H1 (cell line): ENCODE measurements at regions not wholly inside any gene's neighbourhood (a gene's known extent, or its start where the extent isn't known, plus 50 kb on each side); places are given as distances from the start of the nearest gene placed in this dataset.

Experiments
- CBX5 ChIP-seq: fragments of 300-800, 300-1000 bp; sonication (generic); IDR thresholded peaks from 2 replicates; pipeline ENCODE4 v1.7.1; 2016; ENCODE audit warnings: antibody characterized with exemption, low read length, low read depth

DNA sequence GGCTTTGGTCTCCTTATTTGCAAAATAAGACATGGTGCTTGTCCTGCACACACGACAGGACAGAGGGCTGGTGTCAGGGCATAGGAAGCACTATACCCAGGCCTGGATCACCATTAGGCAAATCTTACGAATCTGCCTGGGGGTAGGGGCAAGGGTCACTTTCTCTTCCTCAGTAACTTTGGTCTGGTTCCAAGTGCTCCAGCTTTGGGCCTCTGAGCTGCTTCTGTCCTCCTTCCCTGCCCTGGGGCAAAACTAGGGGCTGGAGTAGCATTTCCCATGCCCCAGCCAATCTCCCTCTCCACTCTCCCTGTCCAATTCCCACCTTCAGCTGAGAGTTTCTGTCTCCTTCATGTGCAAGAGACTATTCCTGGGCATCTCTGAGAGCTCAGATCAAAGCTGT lies 123.7 kb upstream of the NECTIN1 start (continued):
- no peak for TF ChIP-seq CBX5
